ENCODE measurements at regions not wholly inside any gene's neighbourhood (a gene's known extent, or its start where the extent isn't known, plus 50 kb on each side); places are given as distances from the start of the nearest gene placed in this dataset.
A peak's percentile ranks its signal among the peaks of the same experiment; 100 is the strongest.

DNA sequence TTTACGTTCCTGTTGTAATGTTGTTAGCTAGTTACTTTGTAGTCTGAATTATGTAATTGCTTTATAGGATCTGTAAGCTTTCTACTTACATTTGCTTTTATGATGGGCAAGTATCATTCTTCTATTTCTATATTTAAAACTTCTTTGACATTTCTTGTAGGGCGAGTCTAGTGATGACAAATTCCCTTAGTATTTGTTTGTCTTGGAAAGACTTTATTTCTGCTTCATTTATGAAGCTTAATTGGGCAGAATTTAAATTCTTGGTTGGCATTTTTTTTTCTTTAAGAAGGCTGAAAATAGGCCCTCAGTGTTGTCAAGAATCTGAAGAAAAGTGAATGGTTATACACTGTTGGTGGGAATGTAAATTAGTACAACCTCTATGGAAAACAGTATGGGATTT lies 506.3 kb downstream of the TENT5A start:
- Histone ChIP-seq H3K79me2 (ENCODE audit: insufficient read depth, low read length) (no peaks in the 10 kb centered on the region), H3K9me2 (ENCODE audit: low read depth, low read length) (no peaks in the 10 kb centered on the region), H3K4me1 (ENCODE audit: insufficient read depth, low read length, severe bottlenecking) (no peaks in the 10 kb centered on the region), H3K9ac (ENCODE audit: low read length) (no peak overlapping the region), H3K27me3 (ENCODE audit: insufficient read depth, low read length) (no peaks in the 10 kb centered on the region), H2AFZ (ENCODE audit: low read length) (no peak overlapping the region), H3K9me3 (ENCODE audit: low read length) (no peaks in the 10 kb centered on the region), H3K36me3 (ENCODE audit: insufficient read depth, low read length) (no peaks in the 10 kb centered on the region), H3K4me2 (ENCODE audit: low read length) (no peak overlapping the region), H3K4me3 (ENCODE audit: low read depth, low read length, poor library complexity, severe bottlenecking) (no peak overlapping the region), H3F3A (ENCODE audit: insufficient read depth, low read length) (no peaks in the 10 kb centered on the region), H3K27ac (ENCODE audit: low read depth, low read length, poor library complexity, severe bottlenecking) (no peak overlapping the region), H4K20me1 (ENCODE audit: insufficient read depth, low read length) (no peaks in the 10 kb centered on the region)
- no peak for TF ChIP-seq EZH2 (IDR thresholded peaks at IDR 0.05; ENCODE audit: borderline replicate concordance, low read length)
- TF ChIP-seq, protein P1, sequence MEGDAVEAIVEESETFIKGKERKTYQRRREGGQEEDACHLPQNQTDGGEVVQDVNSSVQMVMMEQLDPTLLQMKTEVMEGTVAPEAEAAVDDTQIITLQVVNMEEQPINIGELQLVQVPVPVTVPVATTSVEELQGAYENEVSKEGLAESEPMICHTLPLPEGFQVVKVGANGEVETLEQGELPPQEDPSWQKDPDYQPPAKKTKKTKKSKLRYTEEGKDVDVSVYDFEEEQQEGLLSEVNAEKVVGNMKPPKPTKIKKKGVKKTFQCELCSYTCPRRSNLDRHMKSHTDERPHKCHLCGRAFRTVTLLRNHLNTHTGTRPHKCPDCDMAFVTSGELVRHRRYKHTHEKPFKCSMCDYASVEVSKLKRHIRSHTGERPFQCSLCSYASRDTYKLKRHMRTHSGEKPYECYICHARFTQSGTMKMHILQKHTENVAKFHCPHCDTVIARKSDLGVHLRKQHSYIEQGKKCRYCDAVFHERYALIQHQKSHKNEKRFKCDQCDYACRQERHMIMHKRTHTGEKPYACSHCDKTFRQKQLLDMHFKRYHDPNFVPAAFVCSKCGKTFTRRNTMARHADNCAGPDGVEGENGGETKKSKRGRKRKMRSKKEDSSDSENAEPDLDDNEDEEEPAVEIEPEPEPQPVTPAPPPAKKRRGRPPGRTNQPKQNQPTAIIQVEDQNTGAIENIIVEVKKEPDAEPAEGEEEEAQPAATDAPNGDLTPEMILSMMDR (IDR thresholded peaks at IDR 0.05; ENCODE audit: low read length): no peak

DNA sequence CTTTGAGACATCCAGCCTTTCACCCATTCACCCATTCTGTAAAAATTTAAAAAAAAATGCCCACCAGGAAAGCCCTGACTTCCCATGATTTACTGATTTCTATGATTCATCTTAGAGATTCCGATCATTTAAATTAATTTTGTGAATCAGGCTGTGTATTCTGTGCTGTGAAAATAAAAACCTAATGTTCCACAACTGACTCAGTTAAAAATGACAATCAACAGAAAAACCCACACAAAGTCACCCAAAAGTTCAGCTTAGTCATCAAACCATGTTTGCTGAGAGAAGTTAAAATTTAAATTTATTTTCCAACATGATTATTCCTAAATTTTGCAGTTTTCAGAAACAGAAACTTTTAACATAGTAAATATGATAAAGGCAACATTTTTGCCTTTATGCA lies 509.9 kb downstream of the TENT5A start:
- Histone ChIP-seq H3K36me3 (ENCODE audit: insufficient read depth, low read length) (no peaks in the 10 kb centered on the region), H3K4me3 (ENCODE audit: low read depth, low read length, poor library complexity, severe bottlenecking) (no peak overlapping the region), H3K9ac (ENCODE audit: low read length) (no peak overlapping the region), H3K27me3 (ENCODE audit: insufficient read depth, low read length) (no peaks in the 10 kb centered on the region), H3K9me2 (ENCODE audit: low read depth, low read length) (no peaks in the 10 kb centered on the region), H3F3A (ENCODE audit: insufficient read depth, low read length) (no peaks in the 10 kb centered on the region), H3K4me2 (ENCODE audit: low read length) (no peak overlapping the region), H4K20me1 (ENCODE audit: insufficient read depth, low read length) (no peaks in the 10 kb centered on the region), H3K79me2 (ENCODE audit: insufficient read depth, low read length) (no peaks in the 10 kb centered on the region), H3K9me3 (ENCODE audit: low read length) (no peaks in the 10 kb centered on the region), H3K4me1 (ENCODE audit: insufficient read depth, low read length, severe bottlenecking) (no peaks in the 10 kb centered on the region), H2AFZ (ENCODE audit: low read length) (no peak overlapping the region), H3K27ac (ENCODE audit: low read depth, low read length, poor library complexity, severe bottlenecking) (no peak overlapping the region)
- TF ChIP-seq EZH2 (IDR thresholded peaks at IDR 0.05; ENCODE audit: borderline replicate concordance, low read length): no peak
- TF ChIP-seq, protein P1 (IDR thresholded peaks at IDR 0.05; ENCODE audit: low read length): no peak

DNA sequence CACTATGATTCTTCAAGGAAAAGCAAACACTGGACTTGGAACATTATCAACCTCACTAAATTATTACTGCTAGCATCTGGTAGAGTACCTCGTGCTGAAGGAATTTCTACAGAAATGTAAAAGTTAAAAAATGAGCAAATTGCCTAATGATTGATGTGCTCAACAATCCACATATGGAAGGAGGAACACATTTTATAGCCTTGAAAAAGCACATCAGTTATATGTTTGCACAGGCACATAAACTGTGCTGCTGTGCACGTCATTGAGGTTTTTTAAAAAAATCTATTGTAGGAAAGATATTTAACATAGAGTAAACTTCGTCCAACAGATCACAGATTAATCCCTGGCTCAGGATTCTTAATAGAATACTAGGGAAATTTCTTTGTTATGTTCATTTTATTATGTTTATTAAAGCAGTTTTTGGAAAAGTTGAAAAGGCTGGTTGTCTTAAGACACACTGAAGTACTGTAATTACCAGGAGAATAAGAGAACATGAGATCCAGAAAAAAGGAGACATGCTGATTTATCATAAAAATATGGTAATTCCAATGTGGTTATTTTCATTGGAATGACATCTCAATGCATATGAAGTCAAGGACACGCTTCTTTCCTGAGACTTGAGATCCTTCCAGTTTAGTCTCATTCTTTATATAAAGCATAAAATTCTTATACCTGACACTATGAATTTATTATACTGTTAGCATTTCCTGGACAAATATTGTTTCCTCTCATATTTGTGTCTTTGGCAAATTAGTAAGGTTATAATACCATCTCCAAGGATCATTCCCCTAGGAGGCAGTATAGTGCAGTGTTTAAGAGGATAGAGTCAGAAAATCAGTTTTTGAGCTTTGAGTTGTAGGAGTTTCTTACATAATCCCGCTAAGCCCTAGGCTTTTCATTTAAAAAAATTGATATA lies 511.1 kb downstream of the TENT5A start:
- no peaks in the 10 kb centered on the region for H4K20me1 ChIP-seq (ENCODE audit: insufficient read depth, low read length)
- no peak overlapping the region for H3K4me2 ChIP-seq (ENCODE audit: low read length)
- no peak overlapping the region for H2AFZ ChIP-seq (ENCODE audit: low read length)
- no peaks in the 10 kb centered on the region for H3K4me1 ChIP-seq (ENCODE audit: insufficient read depth, low read length, severe bottlenecking)
- H3K79me2 ChIP-seq (ENCODE audit: insufficient read depth, low read length): no peaks in the 10 kb centered on the region
- H3F3A ChIP-seq (ENCODE audit: insufficient read depth, low read length): no peaks in the 10 kb centered on the region
- no peak overlapping the region for H3K9ac ChIP-seq (ENCODE audit: low read length)
- H3K27me3 ChIP-seq (ENCODE audit: insufficient read depth, low read length): no peaks in the 10 kb centered on the region
- TF ChIP-seq EZH2 (IDR thresholded peaks at IDR 0.05; ENCODE audit: borderline replicate concordance, low read length): no peak
- TF ChIP-seq, protein P1 (IDR thresholded peaks at IDR 0.05; ENCODE audit: low read length): peak; percentile 25; the same call in 1 of the 2 replicates
- H3K9me3 ChIP-seq (ENCODE audit: low read length): no peaks in the 10 kb centered on the region
- H3K27ac ChIP-seq (ENCODE audit: low read depth, low read length, poor library complexity, severe bottlenecking): no peak overlapping the region
- H3K9me2 ChIP-seq (ENCODE audit: low read depth, low read length): no peaks in the 10 kb centered on the region
- H3K36me3 ChIP-seq (ENCODE audit: insufficient read depth, low read length): no peaks in the 10 kb centered on the region
- no peak overlapping the region for H3K4me3 ChIP-seq (ENCODE audit: low read depth, low read length, poor library complexity, severe bottlenecking)

Data from OCI-LY1 (cell line).